ENCODE measurements at regions not wholly inside any gene's neighbourhood (a gene's known extent, or its start where the extent isn't known, plus 50 kb on each side); places are given as distances from the start of the nearest gene placed in this dataset.

DNA sequence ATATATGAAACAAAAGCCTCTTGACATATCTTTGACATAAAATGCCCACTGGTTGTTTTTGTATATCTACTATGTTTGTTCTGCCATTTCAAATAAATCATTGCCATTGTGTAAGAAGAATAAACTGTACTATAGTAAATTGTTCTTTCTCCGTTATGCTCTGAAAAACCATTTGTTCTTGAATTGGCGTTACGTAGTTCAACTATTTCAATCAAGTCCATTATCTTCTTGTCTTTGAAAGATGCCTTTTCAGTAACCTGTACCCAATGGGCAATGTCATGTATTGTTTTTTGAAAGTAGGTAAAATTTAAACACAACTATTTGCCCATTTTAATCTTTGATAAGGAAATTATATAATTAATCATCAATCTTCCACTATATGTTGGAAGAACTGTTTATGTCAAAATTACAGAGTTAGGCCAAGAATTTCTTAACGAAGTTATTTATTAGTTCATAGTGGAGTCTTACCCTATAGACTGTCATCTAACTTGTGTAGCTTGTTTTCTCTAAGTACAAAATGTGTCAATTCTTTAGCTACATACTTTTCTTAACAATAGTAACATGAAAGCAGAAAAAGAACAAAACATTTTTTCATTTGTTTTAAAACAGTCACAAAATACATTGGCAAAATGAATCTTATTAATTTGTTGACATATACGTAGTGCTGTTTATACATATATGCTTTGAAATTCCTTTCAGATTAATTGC lies 294.8 kb downstream of the PTPRC start:
- no peak for TF ChIP-seq POLR2A (IDR thresholded peaks at IDR 0.05)
- TF ChIP-seq, protein P1, sequence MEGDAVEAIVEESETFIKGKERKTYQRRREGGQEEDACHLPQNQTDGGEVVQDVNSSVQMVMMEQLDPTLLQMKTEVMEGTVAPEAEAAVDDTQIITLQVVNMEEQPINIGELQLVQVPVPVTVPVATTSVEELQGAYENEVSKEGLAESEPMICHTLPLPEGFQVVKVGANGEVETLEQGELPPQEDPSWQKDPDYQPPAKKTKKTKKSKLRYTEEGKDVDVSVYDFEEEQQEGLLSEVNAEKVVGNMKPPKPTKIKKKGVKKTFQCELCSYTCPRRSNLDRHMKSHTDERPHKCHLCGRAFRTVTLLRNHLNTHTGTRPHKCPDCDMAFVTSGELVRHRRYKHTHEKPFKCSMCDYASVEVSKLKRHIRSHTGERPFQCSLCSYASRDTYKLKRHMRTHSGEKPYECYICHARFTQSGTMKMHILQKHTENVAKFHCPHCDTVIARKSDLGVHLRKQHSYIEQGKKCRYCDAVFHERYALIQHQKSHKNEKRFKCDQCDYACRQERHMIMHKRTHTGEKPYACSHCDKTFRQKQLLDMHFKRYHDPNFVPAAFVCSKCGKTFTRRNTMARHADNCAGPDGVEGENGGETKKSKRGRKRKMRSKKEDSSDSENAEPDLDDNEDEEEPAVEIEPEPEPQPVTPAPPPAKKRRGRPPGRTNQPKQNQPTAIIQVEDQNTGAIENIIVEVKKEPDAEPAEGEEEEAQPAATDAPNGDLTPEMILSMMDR (IDR thresholded peaks at IDR 0.05) = no peak
